Aorta (tissue), 5 donors: ENCODE measurements at regions not wholly inside any gene's neighbourhood (a gene's known extent, or its start where the extent isn't known, plus 50 kb on each side); places are given as distances from the start of the nearest gene placed in this dataset.

Experiments
- ATAC-seq: fragments of 200-7000 bp; cut with Tn5 transposase; one replicate; pipeline ENCODE4 v1.9.1; 2022; ENCODE audit warnings: moderate library complexity; ENCODE audit not compliant: low FRiP score
- DNase-seq, 2 donors: peaks; one replicate each; pipeline ENCODE4 v3.0.0-alpha.2; 2020
- H3K27ac ChIP-seq, 2 donors: one replicate each; pipeline ENCODE4 v1.5.1; 2013; ENCODE audit warnings: low read length in 2 of 2, mild to moderate bottlenecking in 2 of 2, moderate library complexity in 2 of 2, control low read depth in 1 of 2, inconsistent platforms in 1 of 2, low read depth in 1 of 2
- H3K27me3 ChIP-seq, 2 donors: one replicate each; pipeline ENCODE4 v1.6.1; 2013; ENCODE audit warnings: control low read depth in 1 of 2, low read length in 1 of 2, mild to moderate bottlenecking in 1 of 2, moderate library complexity in 1 of 2; ENCODE audit not compliant: insufficient read depth in 2 of 2, control insufficient read depth in 1 of 2
- H3K36me3 ChIP-seq, 2 donors: one replicate each; pipeline ENCODE4 v1.6.1; 2013; ENCODE audit warnings: control low read depth in 1 of 2, low read length in 1 of 2, mild to moderate bottlenecking in 1 of 2; ENCODE audit not compliant: insufficient read depth in 2 of 2, control insufficient read depth in 1 of 2
- H3K4me1 ChIP-seq, 2 donors: one replicate each; pipeline ENCODE4 v1.6.1; 2013; ENCODE audit warnings: low read length in 2 of 2, control low read depth in 1 of 2, mild to moderate bottlenecking in 1 of 2, moderate library complexity in 1 of 2; ENCODE audit not compliant: insufficient read depth in 2 of 2, control insufficient read depth in 1 of 2
- H3K4me3 ChIP-seq, 2 donors: one replicate each; pipeline ENCODE4 v1.5.1; 2013; ENCODE audit warnings: low read length in 2 of 2, control low read depth in 1 of 2, mild to moderate bottlenecking in 1 of 2
- H3K9me3 ChIP-seq: one replicate; pipeline ENCODE4 v1.6.1; 2013; ENCODE audit warnings: mild to moderate bottlenecking, low read length; ENCODE audit not compliant: control insufficient read depth
- WGBS, 2 donors: extraction: QIAGEN DNeasy Blood & Tissue Kit; methylation state at CpG; one replicate each; pipeline ENCODE4 v1.1.7; 2013; 5-methylcytosine and 5-hydroxymethylcytosine counted together
- intact Hi-C, 2 donors: fragments of 100-400 bp; cut with DNase I; formaldehyde crosslinking; loops; one replicate each; pipeline versions ENCODE4 v1.14.2 to v1.15.0; 2022
- donor health status: healthy with polysubstance abuse.
- donor health status: Bipolar disorder and iron deficiency.
- donor health status: DM: no; HTN: no; CAD: no.
- donor health status: DM: no; HTN: no; CAD: no.
- donor health status: DM: yes; HTN: yes; CAD: no.

DNA sequence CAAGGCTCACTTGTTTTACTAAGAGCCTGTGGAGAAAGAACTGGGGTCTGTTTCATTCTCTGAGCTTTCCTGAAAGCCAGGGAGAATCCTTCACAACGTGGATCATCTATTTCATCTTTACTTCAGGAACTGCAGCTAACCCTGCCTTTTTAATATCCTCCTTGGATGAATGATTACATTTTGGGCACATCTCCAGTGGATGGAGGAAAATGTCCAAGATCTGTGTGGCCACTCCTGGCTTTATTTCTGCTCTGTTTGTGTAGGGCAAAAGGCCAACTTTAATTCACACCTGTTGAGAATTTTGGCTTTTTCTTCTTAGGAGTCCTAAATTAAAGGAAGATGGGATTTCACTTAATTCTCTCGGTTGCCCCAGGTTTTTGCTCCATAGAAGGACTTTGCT lies 69.5 kb upstream of the CACNA1E start:
- Histone ChIP-seq H3K4me1 (no peaks in the 10 kb centered on the region), H3K36me3 (no peaks in the 10 kb centered on the region), H3K27ac (no peak overlapping the region), H3K9me3 (peaks cover 4% of the 10 kb centered on the region), H3K27me3 (no peaks in the 10 kb centered on the region), H3K4me3 (no peak overlapping the region)
- DNase-seq (no peak), ATAC-seq (no peak)
- intact Hi-C loops: no loop called here
- 66 to 80% methylated on average over 2 of the region's 2 CpGs for WGBS, 2 donors

- Histone ChIP-seq H3K4me3 (no peak overlapping the region), H3K36me3 (no peaks in the 10 kb centered on the region), H3K27me3 (no peaks in the 10 kb centered on the region), H3K4me1 (no peaks in the 10 kb centered on the region), H3K9me3 (peaks cover 4% of the 10 kb centered on the region), H3K27ac (no peak overlapping the region)
- intact Hi-C loops: no loop called here
- ATAC-seq (no peak), DNase-seq (no peak)
- WGBS, 2 donors: 58% methylated on average over 7 of the region's 7 CpGs
Measured at GRCh38 chr1:181416268-181416860, 67.0 kb upstream of the CACNA1E start.

DNA sequence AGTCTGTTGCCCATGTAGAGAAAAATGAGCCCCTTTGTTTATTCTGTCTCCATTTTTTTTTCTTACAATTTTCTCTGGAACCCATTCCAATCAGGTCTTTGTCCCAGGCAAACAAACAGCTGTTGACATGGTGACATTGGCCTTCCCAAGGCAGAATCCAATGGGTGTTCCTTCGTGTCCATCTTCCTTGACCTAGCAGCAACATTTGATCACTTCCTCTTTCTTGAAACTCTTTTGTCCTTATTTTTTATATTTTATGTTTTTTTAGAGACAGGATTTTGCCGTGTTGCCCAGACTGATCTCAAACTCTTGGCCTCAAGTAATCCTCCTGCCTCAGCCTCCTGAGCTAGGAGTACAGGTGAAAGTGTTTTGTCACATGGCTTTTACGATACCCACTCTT lies 65.4 kb upstream of the CACNA1E start:
- no peaks in the 10 kb centered on the region for H3K9me3 ChIP-seq
- 77 to 79% methylated on average over 3 of the region's 3 CpGs for WGBS, 2 donors
- no peaks in the 10 kb centered on the region for H3K27me3 ChIP-seq
- no peak for ATAC-seq
- no peak for DNase-seq
- H3K4me1 ChIP-seq: no peaks in the 10 kb centered on the region
- no peak overlapping the region for H3K4me3 ChIP-seq
- H3K36me3 ChIP-seq: no peaks in the 10 kb centered on the region
- intact Hi-C loops: no loop called here
- H3K27ac ChIP-seq: no peak overlapping the region

- no peaks in the 10 kb centered on the region for H3K9me3 ChIP-seq
- H3K27ac ChIP-seq: no peak overlapping the region
- peaks cover 0 to 2% of the 10 kb centered on the region in 2 donors for H3K27me3 ChIP-seq
- WGBS, 2 donors: 29 to 34% methylated on average over 4 of the region's 4 CpGs
- intact Hi-C loops: loop anchor here in 1 of 2 donors (10.0 kb wide), 1 partner anchor 229 kb away; no protein-coding TSS in a partner anchor
- no peak overlapping the region for H3K4me3 ChIP-seq
- no peak for DNase-seq
- no peaks in the 10 kb centered on the region for H3K4me1 ChIP-seq
- ATAC-seq: no peak
- H3K36me3 ChIP-seq: no peaks in the 10 kb centered on the region
Measured at GRCh38 chr1:181423301-181423918, 59.9 kb upstream of the CACNA1E start.

GRCh38 chr1:181424786-181425403 lies 58.4 kb upstream of the CACNA1E start:
- no peak for ATAC-seq
- intact Hi-C loops: loop anchor here (2.0 to 10.0 kb wide), 2 partner anchors 230 to 234 kb away; no protein-coding TSS in a partner anchor
- Histone ChIP-seq H3K27me3 (peaks cover 0 to 2% of the 10 kb centered on the region in 2 donors), H3K4me3 (no peak overlapping the region), H3K9me3 (no peaks in the 10 kb centered on the region), H3K27ac (no peak overlapping the region), H3K36me3 (no peaks in the 10 kb centered on the region), H3K4me1 (no peaks in the 10 kb centered on the region)
- WGBS, 2 donors: 14% methylated on average over 16 of the region's 16 CpGs
- DNase-seq: peak; percentile 69 to 79

DNA sequence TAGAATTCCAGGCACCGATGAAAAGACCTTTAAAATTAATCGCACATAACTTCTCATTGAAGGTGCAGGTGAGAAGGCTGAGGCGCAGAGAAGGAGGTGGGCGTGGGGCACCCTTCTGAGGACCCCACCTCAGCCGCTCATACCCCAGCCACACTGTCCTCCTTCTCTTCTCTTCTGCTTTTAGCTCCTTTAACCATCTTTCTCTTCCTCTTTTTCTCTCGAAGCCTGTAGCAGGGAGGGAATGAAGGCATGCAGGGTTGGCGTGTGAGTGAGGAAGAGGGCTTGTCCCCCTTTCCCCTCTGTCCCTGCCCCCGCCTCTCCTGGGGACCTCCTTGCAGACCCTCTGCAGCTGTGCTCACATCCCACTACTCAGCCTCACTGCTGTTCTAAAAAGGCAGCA lies 57.8 kb upstream of the CACNA1E start:
- H3K27me3 ChIP-seq: peaks cover 0 to 2% of the 10 kb centered on the region in 2 donors
- H3K36me3 ChIP-seq: no peaks in the 10 kb centered on the region
- DNase-seq (no peak), ATAC-seq (no peak)
- intact Hi-C loops: loop anchor here (2.0 to 10.0 kb wide), 2 partner anchors 231 to 235 kb away; no protein-coding TSS in a partner anchor
- H3K27ac ChIP-seq: no peak overlapping the region
- no peaks in the 10 kb centered on the region for H3K4me1 ChIP-seq
- H3K9me3 ChIP-seq: no peaks in the 10 kb centered on the region
- WGBS, 2 donors: 77 to 81% methylated on average over 8 of the region's 8 CpGs
- no peak overlapping the region for H3K4me3 ChIP-seq

- Histone ChIP-seq H3K36me3 (no peaks in the 10 kb centered on the region), H3K4me3 (no peak overlapping the region), H3K9me3 (no peaks in the 10 kb centered on the region), H3K27ac (no peak overlapping the region), H3K27me3 (peaks cover 0 to 2% of the 10 kb centered on the region in 2 donors), H3K4me1 (no peaks in the 10 kb centered on the region)
- ATAC-seq (no peak), DNase-seq (no peak)
- intact Hi-C loops: loop anchor here in 1 of 2 donors (10.0 kb wide), 1 partner anchor 235 kb away; no protein-coding TSS in a partner anchor
- WGBS, 2 donors: 92 to 93% methylated on average over 3 of the region's 3 CpGs
Measured at GRCh38 chr1:181429462-181429861, 53.9 kb upstream of the CACNA1E start.

- H3K27me3 ChIP-seq: peaks cover 0 to 4% of the 10 kb centered on the region in 2 donors
- H3K9me3 ChIP-seq: no peaks in the 10 kb centered on the region
- no peak overlapping the region for H3K4me3 ChIP-seq
- ATAC-seq (no peak), DNase-seq (no peak)
- H3K36me3 ChIP-seq: no peaks in the 10 kb centered on the region
- H3K27ac ChIP-seq: no peak overlapping the region
- no peaks in the 10 kb centered on the region for H3K4me1 ChIP-seq
- intact Hi-C loops: no loop called here
- 70% methylated on average over 8 of the region's 8 CpGs for WGBS, 2 donors
Measured at GRCh38 chr1:181430015-181430885, 53.1 kb upstream of the CACNA1E start.
